Cardiac septum (tissue), 1 donor: ENCODE measurements at regions not wholly inside any gene's neighbourhood (a gene's known extent, or its start where the extent isn't known, plus 50 kb on each side); places are given as distances from the start of the nearest gene placed in this dataset.
"Not testable (repeated sequence)": the region's sequence is repeated elsewhere in the genome, so short reads cannot be mapped to it uniquely, and the experiment has no call there.

Experiments
- DNase-seq: peaks from one replicate; pipeline ENCODE4 v3.0.0-alpha.2; 2020; ENCODE audit warnings: low spot score
- intact Hi-C: fragments of 100-400 bp; cut with DNase I; formaldehyde crosslinking; loops from one replicate; pipeline ENCODE4 v1.14.0; 2022
- donor health status: DM: no; HTN: no; CAD: no.

DNA sequence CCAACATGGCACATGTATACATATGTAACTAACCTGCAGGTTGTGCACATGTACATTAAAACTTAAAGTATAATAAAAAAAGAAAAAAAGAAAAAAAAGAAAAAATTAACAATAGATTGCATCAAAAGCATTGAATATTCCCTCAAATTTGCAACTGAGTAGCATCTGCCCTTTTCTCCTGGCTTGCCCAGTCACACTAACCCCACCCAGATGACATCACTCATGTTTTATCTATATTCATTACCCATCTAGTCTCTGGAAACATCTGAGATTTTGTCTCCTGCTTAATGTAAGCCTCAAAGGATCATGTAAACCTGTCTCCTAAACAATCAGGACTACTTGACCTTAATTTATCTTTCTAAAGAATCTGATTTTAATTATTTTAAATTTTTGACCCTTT, 706.8 kb downstream of the CD109 start:
- intact Hi-C loops, result no loop called here
- no peak for DNase-seq

DNA sequence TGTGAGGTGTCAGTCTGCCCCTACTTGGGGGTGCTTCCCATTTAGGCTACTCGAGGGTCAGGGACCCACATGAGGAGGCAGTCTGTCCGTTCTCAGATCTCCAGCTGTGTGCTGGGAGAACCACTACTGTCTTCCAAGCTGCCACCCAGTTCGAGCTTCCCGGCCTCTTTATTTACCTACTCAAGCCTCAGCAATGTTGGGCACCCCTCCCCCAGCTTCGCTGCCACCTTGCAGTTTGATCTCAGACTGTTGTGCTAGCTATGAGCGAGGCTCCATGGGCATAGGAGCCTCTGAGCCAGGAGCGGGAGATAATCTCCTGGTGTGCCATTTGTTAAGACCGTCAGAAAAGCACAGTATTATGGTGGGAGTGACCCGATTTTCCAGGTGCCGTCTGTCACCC, 682.4 kb downstream of the CD109 start:
- intact Hi-C loops, DNase-seq: not testable (repeated sequence)

DNA sequence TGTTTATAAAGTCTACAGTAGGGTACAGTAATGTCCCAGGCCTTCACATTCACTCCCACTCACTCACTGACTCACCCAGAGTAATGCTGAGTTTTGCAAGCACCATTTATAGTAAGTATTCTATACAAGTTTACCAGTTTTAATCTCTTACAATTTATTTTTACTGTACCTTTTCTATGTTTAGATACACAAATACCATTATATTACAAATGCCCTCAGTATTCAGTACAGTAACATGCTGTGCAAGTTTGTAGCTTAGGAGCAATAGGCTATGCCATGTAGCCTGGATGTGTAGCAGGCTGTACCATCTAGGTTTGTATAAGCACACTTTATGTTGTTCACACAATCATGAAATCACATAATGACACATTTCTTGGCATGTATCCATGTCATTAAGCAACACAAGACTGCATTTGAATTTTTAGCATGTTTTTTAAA, 673.6 kb downstream of the CD109 start:
- intact Hi-C loops, result no loop called here
- DNase-seq, result no peak

DNA sequence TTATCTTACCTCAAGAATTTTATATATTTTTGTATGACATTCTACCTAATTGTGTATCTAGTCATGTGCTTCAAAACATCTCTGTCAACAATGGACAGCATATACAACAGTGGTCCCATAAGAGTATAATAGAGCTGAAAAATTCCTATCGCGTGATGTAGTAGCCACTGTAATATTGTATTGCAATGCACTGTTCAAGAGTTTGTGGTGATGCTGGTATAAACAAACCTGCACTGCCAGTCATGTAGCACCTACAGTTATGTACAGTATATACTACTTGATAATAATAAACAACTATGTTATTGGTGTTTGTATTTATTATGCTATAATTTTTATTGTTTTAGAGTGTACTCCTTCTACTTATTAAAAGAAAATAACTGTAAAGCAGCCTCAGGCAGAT, 672.7 kb downstream of the CD109 start:
- no peak for DNase-seq
- intact Hi-C loops, result no loop called here

DNA sequence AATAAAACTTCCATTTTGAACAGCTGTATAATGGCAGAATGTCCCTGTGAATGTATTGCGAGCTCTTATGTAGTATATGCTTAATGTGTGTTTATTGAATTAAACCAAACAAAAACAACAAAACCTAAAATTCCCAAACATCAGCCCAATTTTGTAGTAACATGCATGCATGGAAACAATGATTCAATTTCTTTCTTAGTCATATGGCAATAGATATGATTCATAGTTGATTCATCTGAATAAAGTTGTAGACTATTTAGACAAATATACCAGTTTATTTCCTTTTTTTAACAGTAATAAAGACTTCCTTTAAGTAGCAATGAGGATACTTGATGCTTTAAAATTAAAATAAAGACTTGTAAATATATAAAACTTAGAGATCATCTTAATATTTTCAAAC, 670.6 kb downstream of the CD109 start:
- intact Hi-C loops, result no loop called here
- DNase-seq, result no peak

DNA sequence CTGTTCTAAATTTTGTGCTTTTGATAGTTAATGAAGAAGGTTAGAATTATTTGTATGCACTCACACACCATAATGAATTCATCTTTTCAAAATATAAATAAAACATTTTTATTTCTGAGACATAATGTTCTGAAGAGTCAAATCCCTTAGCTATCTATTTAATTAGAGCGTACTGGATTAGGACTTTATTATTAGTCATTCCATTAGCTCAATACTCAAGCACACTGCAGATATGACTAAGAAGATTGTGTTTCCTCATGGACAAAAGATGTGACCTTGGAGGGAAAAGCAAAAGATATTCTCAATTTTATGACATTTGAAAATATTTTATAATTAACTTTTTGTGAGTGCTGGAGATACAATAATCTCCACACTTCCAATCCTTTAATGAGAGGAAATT, 666.4 kb downstream of the CD109 start:
- DNase-seq, result no peak
- intact Hi-C loops, result no loop called here

DNA sequence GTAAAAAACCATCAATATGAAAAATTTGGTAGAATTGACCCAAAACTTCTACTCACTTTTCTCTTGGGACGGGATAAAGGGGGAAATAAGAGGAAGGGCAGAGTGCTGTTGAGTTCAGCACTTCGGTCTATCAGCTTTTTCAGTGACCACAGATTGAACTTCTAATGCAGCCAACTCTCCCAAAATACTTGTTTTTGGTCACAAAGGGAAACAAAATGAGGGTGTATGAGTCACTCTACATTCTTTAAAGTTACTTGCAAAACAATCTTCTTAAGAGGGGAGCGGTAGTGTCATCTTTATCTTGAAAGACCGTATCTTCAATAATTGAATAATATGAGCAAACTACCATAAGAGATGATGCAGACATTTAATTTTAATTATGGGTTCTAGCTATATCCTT, 661.3 kb downstream of the CD109 start:
- no peak for DNase-seq
- intact Hi-C loops, result no loop called here

DNA sequence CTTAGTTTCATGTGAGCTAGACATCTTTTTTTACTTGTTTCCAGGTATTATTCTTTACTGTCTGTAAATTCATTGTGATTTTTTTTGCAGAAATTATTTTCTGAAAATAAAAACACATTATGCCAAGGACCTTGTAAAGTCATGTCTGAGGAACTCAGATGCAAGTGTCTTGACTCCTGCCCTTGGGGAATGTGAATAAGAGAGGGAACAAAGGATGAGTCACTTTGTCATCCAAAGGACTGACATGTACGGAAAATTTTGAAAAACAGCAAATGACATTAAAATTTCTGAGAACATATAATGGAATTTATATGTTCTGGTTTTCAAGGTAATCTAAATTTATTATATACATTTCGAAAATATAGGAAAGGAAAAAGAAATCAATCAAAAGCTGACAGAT, 660.4 kb downstream of the CD109 start:
- no peak for DNase-seq
- intact Hi-C loops, result no loop called here

DNA sequence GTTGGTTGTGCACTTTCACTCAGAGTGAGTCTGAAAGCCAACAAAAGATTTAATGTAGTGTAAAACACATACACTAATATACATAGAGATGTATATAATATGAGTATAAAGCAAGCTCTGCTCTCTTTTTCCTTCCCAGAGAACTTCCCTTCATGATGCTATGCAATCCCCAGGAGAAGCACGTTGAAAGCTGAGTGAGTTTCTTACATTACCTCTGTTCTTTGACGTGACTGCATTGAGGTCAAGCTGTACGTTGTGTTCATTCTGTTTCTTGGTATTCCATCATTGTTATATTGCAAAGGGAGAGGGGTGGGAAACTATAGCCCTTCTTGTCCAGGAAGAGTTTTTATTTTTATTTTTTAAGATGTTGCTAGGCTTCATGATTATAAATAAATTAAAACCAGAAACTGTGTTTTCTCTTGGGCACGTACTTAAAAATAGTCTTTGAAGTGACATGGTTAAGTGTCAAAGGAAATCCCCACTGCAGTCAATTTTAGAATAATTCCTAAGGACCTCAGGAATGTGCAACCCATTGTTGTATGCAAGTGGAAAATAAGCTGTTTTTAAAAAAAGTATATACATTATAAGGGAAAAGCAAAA, 651.0 kb downstream of the CD109 start:
- intact Hi-C loops, result loop anchor here (10.0 kb wide), 1 partner anchor 858 kb away; the partner anchor contains the start of gene COL12A1
- no peak for DNase-seq

DNA sequence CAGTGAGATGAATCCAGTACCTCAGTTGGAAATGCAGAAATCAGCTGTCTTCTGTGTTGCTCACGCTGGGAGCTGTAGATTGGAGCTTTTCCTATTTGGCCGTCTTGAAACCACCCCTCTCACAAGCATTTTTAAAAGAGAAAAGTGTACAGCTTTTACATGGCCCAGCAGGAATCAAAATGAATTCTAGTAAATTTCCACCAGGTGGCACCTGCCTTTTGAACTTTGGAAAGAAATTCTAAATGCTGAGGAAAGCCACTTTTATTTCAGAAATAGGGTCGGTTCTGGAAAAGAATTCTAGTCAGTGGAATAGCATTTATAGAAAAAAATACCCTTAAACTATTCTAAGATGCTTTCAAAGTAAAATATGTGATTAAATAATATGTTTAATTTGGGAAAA, 647.8 kb downstream of the CD109 start:
- DNase-seq, result no peak
- intact Hi-C loops, result loop anchor here (10.0 kb wide), 1 partner anchor 861 kb away; the partner anchor contains the start of gene COL12A1

DNA sequence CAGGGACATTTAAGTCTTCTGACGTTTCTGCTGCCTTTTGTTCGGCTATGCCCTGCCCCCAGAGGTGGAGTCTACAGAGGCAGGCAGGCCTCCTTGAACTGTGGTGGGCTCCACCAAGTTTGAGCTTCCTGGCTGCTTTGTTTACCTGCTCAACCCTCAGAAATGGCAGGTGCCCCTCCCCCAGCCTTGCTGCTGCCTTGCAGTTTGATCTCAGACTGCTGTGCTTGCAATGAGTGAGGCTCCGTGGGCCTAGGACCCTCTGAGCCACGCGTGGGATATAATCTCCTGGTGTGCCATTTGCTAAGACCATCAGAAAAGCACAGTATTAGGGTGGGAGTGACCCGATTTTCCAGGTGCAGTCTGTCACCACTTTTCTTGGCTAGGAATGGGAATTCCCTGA, 647.3 kb downstream of the CD109 start:
- peak; percentile 72 for DNase-seq
- intact Hi-C loops, result loop anchor here (10.0 kb wide), 1 partner anchor 861 kb away; the partner anchor contains the start of gene COL12A1

DNA sequence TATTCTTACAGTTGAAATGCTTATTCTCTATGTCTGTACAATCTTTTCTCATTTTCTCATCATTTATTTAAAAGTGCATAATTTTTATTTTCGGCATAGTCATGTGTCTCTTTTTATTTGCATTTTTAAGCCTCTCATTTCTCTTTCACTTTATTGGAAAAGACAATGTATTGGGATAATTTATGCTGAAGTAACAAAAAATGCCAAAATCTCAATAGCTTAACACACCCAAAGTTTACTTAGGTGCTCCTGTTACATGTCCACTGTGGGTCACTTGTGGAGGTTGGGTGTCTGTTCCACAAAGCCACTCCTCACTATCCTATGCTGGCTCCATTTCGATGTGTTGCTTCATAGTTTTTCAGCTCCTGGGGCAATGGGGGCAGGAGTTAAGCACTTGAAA, 638.7 kb downstream of the CD109 start:
- intact Hi-C loops, result no loop called here
- no peak for DNase-seq

DNA sequence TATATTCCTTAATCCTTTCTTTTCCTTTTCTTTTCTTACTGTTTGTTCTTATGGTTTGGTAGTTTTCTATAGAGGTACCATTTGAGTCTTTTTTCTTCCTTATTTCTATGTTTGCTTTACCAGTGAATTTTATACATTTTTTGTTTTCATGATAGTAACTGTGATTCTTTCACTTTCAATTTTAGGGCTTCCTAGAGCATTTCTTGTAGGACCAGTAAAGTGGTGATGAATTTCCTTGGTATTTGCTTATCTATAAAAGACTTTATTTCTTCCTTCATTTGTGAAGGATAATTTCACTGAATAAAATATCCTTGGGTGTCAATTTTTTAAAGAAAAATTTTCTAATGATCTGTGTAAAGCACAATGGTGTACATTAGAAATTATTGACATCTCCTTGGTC, 637.4 kb downstream of the CD109 start:
- intact Hi-C loops, result no loop called here
- DNase-seq, result no peak

DNA sequence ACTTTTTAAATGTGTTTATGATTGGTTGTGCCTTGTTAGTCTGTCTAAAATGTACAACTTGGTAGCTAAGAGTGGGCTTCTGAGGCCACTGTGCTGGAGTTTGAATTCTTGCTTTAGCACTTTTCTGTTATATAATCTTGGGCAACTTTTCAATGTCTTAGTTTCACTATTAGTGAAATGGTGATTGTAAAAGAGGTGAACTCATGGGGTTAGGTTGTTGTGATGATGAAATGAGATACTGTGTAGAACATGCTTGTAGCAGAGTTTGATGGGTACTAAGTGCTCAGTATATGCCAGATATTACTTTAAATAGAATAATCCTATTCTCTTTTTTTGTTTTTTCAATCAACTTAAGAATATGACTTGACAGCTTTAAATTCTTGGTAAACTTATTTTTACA, 624.7 kb downstream of the CD109 start:
- DNase-seq, result no peak
- intact Hi-C loops, result no loop called here

DNA sequence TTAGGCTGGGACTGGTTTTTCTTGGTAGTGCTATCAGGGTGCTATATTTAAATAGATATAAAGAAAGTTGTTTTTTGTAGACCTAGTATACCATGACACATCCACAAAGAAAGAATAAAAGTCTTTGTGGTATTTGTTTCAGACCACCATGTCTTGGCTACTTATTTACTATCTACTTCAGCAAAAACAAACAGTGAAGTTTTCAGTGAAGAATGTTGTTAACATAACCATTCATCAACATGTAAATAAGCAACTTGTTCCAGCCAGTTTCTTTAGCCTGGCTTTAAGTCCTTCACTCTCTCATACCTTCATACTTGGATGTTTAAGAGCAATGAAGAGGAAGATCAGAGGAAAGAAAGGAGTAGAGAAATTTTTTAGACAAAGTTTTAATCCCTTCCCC, 624.1 kb downstream of the CD109 start:
- intact Hi-C loops, result no loop called here

DNA sequence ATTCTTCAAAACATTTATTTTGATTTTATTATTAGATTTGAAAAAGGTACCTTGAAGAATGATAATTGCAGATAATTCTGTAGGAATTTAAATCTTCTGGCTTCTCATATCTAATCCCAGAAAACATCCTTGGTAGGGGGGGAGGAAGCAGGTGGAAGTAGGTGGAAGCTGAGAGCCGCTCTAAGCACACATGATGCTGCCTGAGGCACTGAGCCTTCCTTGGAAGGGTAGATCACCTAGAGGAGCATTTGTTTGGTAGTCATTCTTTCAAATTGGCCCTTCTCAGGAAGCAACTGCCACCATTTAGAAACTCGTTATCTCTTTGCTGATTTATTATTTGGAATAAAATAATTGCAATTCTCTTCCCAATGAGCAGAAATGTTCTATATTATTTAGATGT, 623.3 kb downstream of the CD109 start:
- no peak for DNase-seq
- intact Hi-C loops, result no loop called here

More for the DNA sequence above, 624.1 kb downstream of the CD109 start:
- DNase-seq, result no peak

DNA sequence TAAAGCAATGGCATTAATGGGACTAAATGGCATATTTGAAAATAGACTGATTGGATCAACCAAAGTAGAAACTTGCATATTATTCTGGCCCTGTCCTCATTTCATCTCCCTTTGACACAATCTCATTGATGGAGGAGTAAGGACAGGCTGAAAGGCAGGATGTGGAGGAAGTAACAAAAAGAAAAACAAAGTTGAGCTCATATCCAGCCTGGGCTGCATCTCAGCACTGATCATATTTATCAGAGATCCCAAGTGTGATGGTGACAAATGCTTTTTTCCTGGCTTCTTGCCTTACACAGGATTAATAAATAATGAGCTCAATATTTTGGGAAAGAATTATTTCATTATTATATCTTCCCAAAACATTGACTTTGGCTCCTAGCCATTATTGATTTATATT, 622.7 kb downstream of the CD109 start:
- no peak for DNase-seq
- intact Hi-C loops, result no loop called here

DNA sequence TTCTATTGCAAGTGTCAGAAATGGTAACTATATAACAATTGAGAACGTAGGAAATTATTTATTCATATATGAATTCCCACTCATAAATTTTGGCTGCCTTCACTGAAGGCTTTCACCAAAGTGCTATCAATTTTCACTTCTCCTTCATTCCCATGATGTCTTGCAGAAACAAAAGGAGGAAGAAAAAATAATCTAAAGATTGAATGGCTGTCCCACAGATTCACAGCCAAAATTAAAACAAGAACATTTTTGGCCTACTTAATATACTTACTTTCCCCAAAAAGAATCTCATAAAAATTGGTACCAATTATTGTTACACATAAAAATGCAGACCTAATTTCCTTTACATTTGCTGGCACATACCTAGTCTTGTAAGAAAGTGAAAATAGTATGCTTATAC, 616.1 kb downstream of the CD109 start:
- intact Hi-C loops, result no loop called here
- no peak for DNase-seq

DNA sequence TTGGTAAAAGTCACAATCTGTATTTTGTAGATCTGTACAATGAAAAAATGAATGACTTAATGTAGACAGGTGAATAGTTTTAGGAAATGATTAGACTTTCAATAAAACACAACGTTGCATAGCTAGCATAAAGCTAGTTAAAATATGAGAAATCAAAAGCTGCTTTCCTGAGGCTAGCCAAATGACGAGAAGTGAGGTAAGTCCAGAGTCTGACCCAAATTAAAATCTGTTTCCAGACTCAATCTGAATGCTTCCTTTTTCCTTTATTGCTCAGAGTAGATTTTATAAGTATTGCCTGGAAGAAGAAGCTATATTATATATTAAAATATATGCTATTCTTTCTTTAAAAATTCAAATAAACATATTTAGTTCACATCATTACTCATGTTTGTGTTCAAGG, 615.4 kb downstream of the CD109 start:
- no peak for DNase-seq
- intact Hi-C loops, result no loop called here

DNA sequence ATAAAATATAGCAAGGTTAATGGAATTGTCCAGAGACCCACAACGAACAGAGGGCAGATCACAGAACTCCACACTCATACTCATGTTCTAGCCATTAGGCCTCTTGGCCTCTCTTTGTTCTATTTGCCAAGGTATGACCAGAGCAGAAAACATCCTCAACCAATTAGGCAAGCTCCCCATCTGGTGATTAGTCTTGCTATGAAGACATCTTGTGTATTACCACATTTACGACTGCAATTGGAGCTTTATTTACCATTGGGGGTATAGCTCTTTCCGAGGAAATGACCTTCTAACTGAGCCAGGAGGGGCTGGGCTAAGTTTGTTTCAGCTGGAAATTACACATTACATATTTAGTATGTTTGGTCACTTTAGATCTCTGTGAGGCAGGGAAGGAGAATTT, 593.9 kb downstream of the CD109 start:
- intact Hi-C loops, result loop anchor here (10.0 kb wide), 1 partner anchor 915 kb away; the partner anchor contains the start of gene COL12A1
- no peak for DNase-seq

DNA sequence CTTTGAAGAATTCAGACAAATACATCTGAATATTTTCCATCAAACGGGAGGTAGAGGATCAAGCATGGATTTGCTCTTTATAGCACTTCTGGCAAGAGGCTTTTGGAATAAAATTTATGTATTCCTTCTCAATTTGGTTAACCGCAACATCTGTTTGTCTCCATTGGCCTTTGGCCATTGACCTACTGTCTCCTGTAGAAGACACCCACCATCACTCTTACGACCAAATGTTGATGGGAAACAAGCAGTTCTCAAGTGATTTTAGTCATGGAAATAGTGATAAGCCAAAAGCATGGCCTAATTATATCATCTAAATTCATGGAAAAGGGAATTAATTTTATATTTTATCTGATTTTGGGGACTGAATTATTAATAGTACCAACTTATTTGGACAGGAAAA, 591.9 kb downstream of the CD109 start:
- no peak for DNase-seq
- intact Hi-C loops, result loop anchor here (10.0 kb wide), 1 partner anchor 917 kb away; the partner anchor contains the start of gene COL12A1

DNA sequence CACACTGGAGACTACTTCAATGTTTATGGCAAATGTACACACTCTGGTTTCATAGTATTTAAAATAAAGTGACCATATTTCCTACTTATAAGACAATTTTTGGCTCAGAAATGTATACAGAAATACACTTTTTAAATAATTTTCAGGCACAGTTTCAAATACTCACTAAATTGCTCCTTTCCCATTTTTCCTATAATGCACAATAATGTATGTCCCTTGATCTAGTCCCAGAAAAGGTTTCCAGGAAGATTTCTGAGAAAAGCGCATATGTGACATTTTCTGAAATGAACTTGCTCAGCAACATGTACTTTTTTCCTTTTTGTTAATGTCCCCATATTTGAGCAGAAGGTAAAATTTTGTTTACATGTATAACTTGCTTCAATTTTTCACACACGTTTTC, 591.4 kb downstream of the CD109 start:
- DNase-seq, result no peak
- intact Hi-C loops, result loop anchor here (10.0 kb wide), 1 partner anchor 917 kb away; the partner anchor contains the start of gene COL12A1
